ENCODE measurements at regions not wholly inside any gene's neighbourhood (a gene's known extent, or its start where the extent isn't known, plus 50 kb on each side); places are given as distances from the start of the nearest gene placed in this dataset.
"Not testable (repeated sequence)": the region's sequence is repeated elsewhere in the genome, so short reads cannot be mapped to it uniquely, and the experiment has no call there.

DNA sequence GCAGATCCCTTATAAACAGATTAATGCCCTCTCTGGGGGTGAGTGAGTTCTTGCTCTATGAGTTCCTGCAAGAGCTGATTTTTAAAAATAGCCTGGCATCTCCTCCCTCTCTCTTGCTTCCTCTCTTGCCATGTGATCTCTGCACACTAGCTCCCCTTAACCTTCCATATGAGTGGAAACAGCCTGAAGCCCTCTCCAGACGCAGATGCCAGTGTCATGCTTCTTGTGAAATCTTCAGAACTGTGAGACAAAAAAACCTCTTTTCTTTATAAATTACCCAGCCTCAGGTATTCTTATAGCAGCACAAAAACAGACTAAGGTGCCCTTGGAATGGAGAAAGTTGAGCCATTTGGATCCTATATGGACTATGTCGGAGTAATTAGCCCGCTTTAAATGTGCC lies 559.7 kb upstream of the CYLC2 start:
- Histone ChIP-seq H3K27me3 (ENCODE audit: control insufficient read depth in 1 of 2, insufficient read depth in 1 of 2, low read length in 2 of 2) (no peaks in the 10 kb centered on the region), H3K79me1 (replicated peaks; ENCODE audit: low read length, poor library complexity, severe bottlenecking) (no peaks in the 10 kb centered on the region), H3K9me3 (ENCODE audit: control insufficient read depth, low read length) (no peaks in the 10 kb centered on the region), H2BK120ac (ENCODE audit: low read depth, low read length) (no peak overlapping the region), H3K4ac (ENCODE audit: low read depth in 1 of 2, low read length in 2 of 2) (no peak overlapping the region), H2BK12ac (ENCODE audit: low read length in 2 of 2) (no peak overlapping the region), H4K91ac (ENCODE audit: low read length) (no peak overlapping the region), H3K4me2 (ENCODE audit: low read length, poor library complexity, severe bottlenecking) (no peak overlapping the region), H2BK15ac (ENCODE audit: low read depth, poor library complexity, severe bottlenecking) (no peak overlapping the region), H4K8ac (ENCODE audit: low read length) (no peak overlapping the region), H3K18ac (ENCODE audit: low read depth in 1 of 2, low read length in 2 of 2) (no peak overlapping the region), H3K23ac (ENCODE audit: low read length in 2 of 2) (no peak overlapping the region), H3K27ac (ENCODE audit: low read length, poor library complexity, severe bottlenecking) (no peak overlapping the region), H3K4me1 (ENCODE audit: control insufficient read depth, insufficient read depth, low read depth, low read length) (no peaks in the 10 kb centered on the region), H3K4me3 (ENCODE audit: insufficient read depth in 1 of 2, low read depth in 1 of 2, low read length in 2 of 2) (no peak overlapping the region), H3K9ac (ENCODE audit: low read length) (no peak overlapping the region), H3K36me3 (ENCODE audit: control insufficient read depth in 1 of 2, insufficient read depth in 2 of 2, low read depth in 1 of 2, low read length in 2 of 2) (no peaks in the 10 kb centered on the region), H2AFZ (ENCODE audit: low read depth, low read length) (no peak overlapping the region), H2BK5ac (ENCODE audit: low read depth, low read length, poor library complexity, severe bottlenecking) (no peak overlapping the region), H3K14ac (ENCODE audit: low read length in 2 of 2) (no peak overlapping the region), H2AK5ac (ENCODE audit: low read length, severe bottlenecking) (no peak overlapping the region)
- WGBS = 81% methylated on average over 3 of the region's 3 CpGs
- DNase-seq = no peak

DNA sequence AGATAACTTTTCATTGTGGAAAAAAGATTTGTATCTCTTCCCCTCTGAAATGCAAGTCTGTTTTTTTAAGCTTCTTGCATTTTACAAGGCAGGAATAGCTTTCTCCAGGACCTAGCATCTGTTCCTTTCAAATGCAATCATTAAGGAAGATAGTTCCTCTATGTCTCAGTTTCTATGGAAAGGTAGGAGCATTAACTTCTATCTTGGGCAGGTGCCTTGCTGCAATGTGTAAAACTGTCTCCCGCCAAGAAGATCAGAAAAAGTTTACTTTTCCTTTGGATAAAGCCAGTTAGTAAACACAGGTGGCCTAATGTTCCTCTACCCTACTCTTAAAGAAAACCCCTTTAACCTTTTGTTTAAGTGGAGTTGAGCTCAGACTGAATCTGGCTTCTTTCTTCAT lies 560.6 kb upstream of the CYLC2 start:
- Histone ChIP-seq H3K36me3 (ENCODE audit: control insufficient read depth in 1 of 2, insufficient read depth in 2 of 2, low read depth in 1 of 2, low read length in 2 of 2) (no peaks in the 10 kb centered on the region), H3K9ac (ENCODE audit: low read length) (no peak overlapping the region), H3K4me3 (ENCODE audit: insufficient read depth in 1 of 2, low read depth in 1 of 2, low read length in 2 of 2) (no peak overlapping the region), H3K4me1 (ENCODE audit: control insufficient read depth, insufficient read depth, low read depth, low read length) (no peaks in the 10 kb centered on the region), H3K79me1 (replicated peaks; ENCODE audit: low read length, poor library complexity, severe bottlenecking) (no peaks in the 10 kb centered on the region), H4K8ac (ENCODE audit: low read length) (no peak overlapping the region), H2BK5ac (ENCODE audit: low read depth, low read length, poor library complexity, severe bottlenecking) (no peak overlapping the region), H3K4me2 (ENCODE audit: low read length, poor library complexity, severe bottlenecking) (no peak overlapping the region), H3K4ac (ENCODE audit: low read depth in 1 of 2, low read length in 2 of 2) (no peak overlapping the region), H3K14ac (ENCODE audit: low read length in 2 of 2) (no peak overlapping the region), H2BK15ac (ENCODE audit: low read depth, poor library complexity, severe bottlenecking) (no peak overlapping the region), H3K18ac (ENCODE audit: low read depth in 1 of 2, low read length in 2 of 2) (no peak overlapping the region), H2AFZ (ENCODE audit: low read depth, low read length) (no peak overlapping the region), H2AK5ac (ENCODE audit: low read length, severe bottlenecking) (no peak overlapping the region), H2BK12ac (ENCODE audit: low read length in 2 of 2) (no peak overlapping the region), H3K27me3 (ENCODE audit: control insufficient read depth in 1 of 2, insufficient read depth in 1 of 2, low read length in 2 of 2) (no peaks in the 10 kb centered on the region), H3K9me3 (ENCODE audit: control insufficient read depth, low read length) (no peaks in the 10 kb centered on the region), H4K91ac (ENCODE audit: low read length) (no peak overlapping the region), H2BK120ac (ENCODE audit: low read depth, low read length) (no peak overlapping the region), H3K23ac (ENCODE audit: low read length in 2 of 2) (no peak overlapping the region), H3K27ac (ENCODE audit: low read length, poor library complexity, severe bottlenecking) (no peak overlapping the region)
- WGBS = 100% methylated on average over 1 of the region's 1 CpG
- no peak for DNase-seq

DNA sequence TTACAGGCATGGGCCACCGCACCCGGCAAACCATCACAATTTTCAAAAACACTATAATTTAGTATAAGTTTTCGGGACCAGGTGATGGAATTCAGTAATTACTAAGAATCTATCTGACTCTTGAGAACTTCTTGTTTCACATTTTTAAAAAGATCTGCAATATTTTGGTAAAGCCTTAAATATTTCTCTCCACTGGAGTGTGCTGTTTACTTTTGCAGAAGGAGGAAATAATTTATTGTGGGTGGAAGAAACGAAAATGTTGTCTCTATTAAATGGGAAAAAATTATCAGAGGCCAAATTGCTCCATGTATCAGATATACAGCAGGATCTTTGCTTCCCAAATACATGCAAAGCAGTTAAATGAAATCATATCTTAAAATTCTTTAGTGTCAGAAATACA lies 566.8 kb upstream of the CYLC2 start:
- H3K4me2 ChIP-seq (ENCODE audit: low read length, poor library complexity, severe bottlenecking) = no peak overlapping the region
- H3K4me1 ChIP-seq (ENCODE audit: control insufficient read depth, insufficient read depth, low read depth, low read length) = no peaks in the 10 kb centered on the region
- no peaks in the 10 kb centered on the region for H3K27me3 ChIP-seq (ENCODE audit: control insufficient read depth in 1 of 2, insufficient read depth in 1 of 2, low read length in 2 of 2)
- no peak overlapping the region for H3K14ac ChIP-seq (ENCODE audit: low read length in 2 of 2)
- H3K9ac ChIP-seq (ENCODE audit: low read length) = no peak overlapping the region
- WGBS = 33% methylated on average over 1 of the region's 4 CpGs
- no peaks in the 10 kb centered on the region for H3K9me3 ChIP-seq (ENCODE audit: control insufficient read depth, low read length)
- no peak overlapping the region for H2BK5ac ChIP-seq (ENCODE audit: low read depth, low read length, poor library complexity, severe bottlenecking)
- no peaks in the 10 kb centered on the region for H3K79me1 ChIP-seq (replicated peaks; ENCODE audit: low read length, poor library complexity, severe bottlenecking)
- no peaks in the 10 kb centered on the region for H3K36me3 ChIP-seq (ENCODE audit: control insufficient read depth in 1 of 2, insufficient read depth in 2 of 2, low read depth in 1 of 2, low read length in 2 of 2)
- H3K27ac ChIP-seq (ENCODE audit: low read length, poor library complexity, severe bottlenecking) = no peak overlapping the region
- H2AFZ ChIP-seq (ENCODE audit: low read depth, low read length) = no peak overlapping the region
- no peak overlapping the region for H3K18ac ChIP-seq (ENCODE audit: low read depth in 1 of 2, low read length in 2 of 2)
- H3K4ac ChIP-seq (ENCODE audit: low read depth in 1 of 2, low read length in 2 of 2) = no peak overlapping the region
- H4K8ac ChIP-seq (ENCODE audit: low read length) = no peak overlapping the region
- H3K23ac ChIP-seq (ENCODE audit: low read length in 2 of 2) = no peak overlapping the region
- H2BK12ac ChIP-seq (ENCODE audit: low read length in 2 of 2) = no peak overlapping the region
- H3K4me3 ChIP-seq (ENCODE audit: insufficient read depth in 1 of 2, low read depth in 1 of 2, low read length in 2 of 2) = no peak overlapping the region
- no peak overlapping the region for H2BK120ac ChIP-seq (ENCODE audit: low read depth, low read length)
- H2AK5ac ChIP-seq (ENCODE audit: low read length, severe bottlenecking) = no peak overlapping the region
- H4K91ac ChIP-seq (ENCODE audit: low read length) = no peak overlapping the region
- no peak overlapping the region for H2BK15ac ChIP-seq (ENCODE audit: low read depth, poor library complexity, severe bottlenecking)
- no peak for DNase-seq

DNA sequence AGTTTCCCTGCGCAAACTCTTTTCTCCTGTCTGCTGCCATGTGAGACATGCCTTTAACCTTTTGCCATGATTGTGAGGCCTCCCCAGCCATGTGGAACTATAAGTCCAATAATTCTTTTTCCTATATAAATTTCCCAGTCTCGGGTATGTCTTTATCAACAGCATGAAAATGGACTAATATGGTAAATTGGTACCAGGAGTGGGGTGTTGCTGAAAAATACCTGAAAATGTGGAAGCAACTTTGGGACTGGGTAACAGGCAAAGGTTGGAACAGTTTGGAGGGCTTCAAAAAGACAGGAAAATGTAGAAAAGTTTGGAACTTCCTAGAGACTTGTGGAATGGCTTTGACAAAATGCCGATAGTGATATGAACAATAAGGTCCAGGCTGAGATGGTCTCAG lies 578.9 kb upstream of the CYLC2 start:
- not testable (repeated sequence) for H2AFZ ChIP-seq (ENCODE audit: low read depth, low read length); H3K27me3 ChIP-seq (ENCODE audit: control insufficient read depth in 1 of 2, insufficient read depth in 1 of 2, low read length in 2 of 2); H3K23ac ChIP-seq (ENCODE audit: low read length in 2 of 2); DNase-seq; H3K14ac ChIP-seq (ENCODE audit: low read length in 2 of 2); H2BK120ac ChIP-seq (ENCODE audit: low read depth, low read length); H3K79me1 ChIP-seq (replicated peaks; ENCODE audit: low read length, poor library complexity, severe bottlenecking); H3K27ac ChIP-seq (ENCODE audit: low read length, poor library complexity, severe bottlenecking); H2AK5ac ChIP-seq (ENCODE audit: low read length, severe bottlenecking); H3K18ac ChIP-seq (ENCODE audit: low read depth in 1 of 2, low read length in 2 of 2); H3K4me1 ChIP-seq (ENCODE audit: control insufficient read depth, insufficient read depth, low read depth, low read length); H3K36me3 ChIP-seq (ENCODE audit: control insufficient read depth in 1 of 2, insufficient read depth in 2 of 2, low read depth in 1 of 2, low read length in 2 of 2); H3K4me2 ChIP-seq (ENCODE audit: low read length, poor library complexity, severe bottlenecking); H4K91ac ChIP-seq (ENCODE audit: low read length); H3K4ac ChIP-seq (ENCODE audit: low read depth in 1 of 2, low read length in 2 of 2); H2BK12ac ChIP-seq (ENCODE audit: low read length in 2 of 2); H3K9ac ChIP-seq (ENCODE audit: low read length); H3K4me3 ChIP-seq (ENCODE audit: insufficient read depth in 1 of 2, low read depth in 1 of 2, low read length in 2 of 2); H4K8ac ChIP-seq (ENCODE audit: low read length); H2BK15ac ChIP-seq (ENCODE audit: low read depth, poor library complexity, severe bottlenecking); H2BK5ac ChIP-seq (ENCODE audit: low read depth, low read length, poor library complexity, severe bottlenecking)
- 70% methylated on average over 3 of the region's 3 CpGs for WGBS
- peaks cover 50% of the 10 kb centered on the region for H3K9me3 ChIP-seq (ENCODE audit: control insufficient read depth, low read length)
